HAP-1 (cell line): ENCODE measurements at regions not wholly inside any gene's neighbourhood (a gene's known extent, or its start where the extent isn't known, plus 50 kb on each side); places are given as distances from the start of the nearest gene placed in this dataset.
"Not testable (repeated sequence)": the region's sequence is repeated elsewhere in the genome, so short reads cannot be mapped to it uniquely, and the experiment has no call there.

Experiments used
- DNase-seq, 2 experiments: peaks; one replicate each; pipeline ENCODE4 v3.0.0-alpha.2; 2016 to 2020; ENCODE audit warnings: low spot score in 2 of 2
- H3K27me3 ChIP-seq: fragments of 250-450 bp; sonication (Bioruptor Pico); 2 replicates; pipeline ENCODE4 v1.5.1; 2020; ENCODE audit warnings: low read depth, mild to moderate bottlenecking, moderate library complexity
- H3K36me3 ChIP-seq: fragments of 250-450 bp; sonication (Bioruptor Pico); replicated peaks from 2 replicates; pipeline ENCODE4 v1.5.1; 2020; ENCODE audit warnings: mild to moderate bottlenecking
- H3K4me1 ChIP-seq: fragments of 250-450 bp; sonication (Bioruptor Pico); 2 replicates; pipeline ENCODE4 v1.5.1; 2020; ENCODE audit warnings: mild to moderate bottlenecking
- H3K4me3 ChIP-seq: fragments of 250-450 bp; sonication (Bioruptor Pico); 2 replicates; pipeline ENCODE4 v1.5.1; 2020; ENCODE audit warnings: mild to moderate bottlenecking, moderate library complexity
- H3K9me3 ChIP-seq: fragments of 250-450 bp; sonication (Bioruptor Pico); 2 replicates; pipeline ENCODE4 v1.5.1; 2020; ENCODE audit warnings: mild to moderate bottlenecking, moderate library complexity
- in situ Hi-C: fragments of 300-500 bp; cut with MboI; formaldehyde crosslinking; loops from 3 replicates; pipeline ENCODE4 v1.14.3; 2020; ENCODE audit warnings: low sequenced_read_pairs, inconsistent platforms, mixed read lengths

DNA sequence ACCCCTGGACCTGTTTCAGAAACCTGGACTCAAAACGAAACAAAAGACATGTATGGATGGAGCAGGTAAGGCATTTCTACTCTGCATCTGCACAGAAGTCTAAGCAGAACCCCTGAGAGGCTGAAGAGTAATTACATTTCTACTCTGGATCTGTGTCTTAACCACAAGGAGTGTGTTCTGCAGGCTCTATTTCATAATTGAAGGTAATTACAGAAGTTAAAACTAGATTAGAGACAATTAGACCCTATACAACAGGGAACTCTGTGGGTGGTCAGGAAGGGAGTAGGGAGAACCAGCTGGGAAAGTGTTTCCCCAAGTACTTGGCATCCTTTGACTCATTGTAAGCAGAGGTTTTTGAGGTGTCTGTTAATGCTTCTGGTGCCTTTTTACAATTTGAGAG, 69.8 kb downstream of the IGSF1 start:
- DNase-seq: no peak
- Histone ChIP-seq H3K4me1 (no peaks in the 10 kb centered on the region), H3K9me3 (no peaks in the 10 kb centered on the region), H3K27me3 (peaks cover 3% of the 10 kb centered on the region), H3K4me3 (no peak overlapping the region), H3K36me3 (no peaks in the 10 kb centered on the region)
- in situ Hi-C loops: loop anchor here (25.0 kb wide), 1 partner anchor 418 kb away; no protein-coding TSS in a partner anchor

DNA sequence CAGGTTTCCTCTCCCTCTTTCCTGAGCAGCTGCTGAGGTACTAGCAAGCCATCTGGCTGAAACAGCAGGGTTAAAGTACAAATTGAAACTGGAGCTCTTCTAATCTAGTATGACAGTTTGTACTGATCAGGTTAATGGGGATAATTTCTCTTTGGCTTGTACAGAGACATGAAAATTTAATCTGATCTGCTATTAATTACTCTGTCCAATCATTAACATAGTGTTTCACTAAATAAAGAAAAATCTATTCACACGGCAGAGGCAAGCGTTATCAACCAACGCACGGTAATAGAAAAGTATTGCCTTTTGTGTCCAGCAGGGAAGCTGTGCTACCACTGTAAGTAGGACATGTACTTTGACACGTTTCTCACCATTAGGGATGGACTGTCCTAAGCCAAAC, 71.1 kb downstream of the IGSF1 start:
- Histone ChIP-seq H3K9me3 (no peaks in the 10 kb centered on the region), H3K4me1 (no peaks in the 10 kb centered on the region), H3K4me3 (no peak overlapping the region), H3K27me3 (peaks cover 6% of the 10 kb centered on the region), H3K36me3 (no peaks in the 10 kb centered on the region)
- in situ Hi-C loops: loop anchor here (25.0 kb wide), 1 partner anchor 419 kb away; no protein-coding TSS in a partner anchor
- no peak for DNase-seq

DNA sequence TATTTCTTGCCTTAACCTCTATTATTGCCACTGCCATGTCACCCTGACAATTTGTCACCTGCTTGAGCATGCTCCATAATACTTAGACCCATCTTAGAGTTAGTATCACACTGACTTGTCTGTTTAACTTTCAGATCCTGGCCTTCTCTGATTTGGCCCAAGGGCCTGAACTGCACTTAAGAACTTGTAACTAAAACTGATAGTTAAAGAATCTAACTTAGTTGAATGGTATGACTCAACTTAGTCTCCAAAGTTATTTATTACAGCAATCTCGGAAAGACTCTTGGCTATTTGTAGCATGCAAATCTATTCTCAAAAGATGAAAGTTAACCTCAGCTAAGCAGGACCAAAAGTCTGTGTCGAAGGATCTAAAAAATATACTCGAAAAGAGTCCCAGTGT, 72.3 kb downstream of the IGSF1 start:
- in situ Hi-C loops: loop anchor here (25.0 kb wide), 1 partner anchor 420 kb away; no protein-coding TSS in a partner anchor
- no peaks in the 10 kb centered on the region for H3K4me1 ChIP-seq
- H3K9me3 ChIP-seq: no peaks in the 10 kb centered on the region
- no peak for DNase-seq
- H3K27me3 ChIP-seq: peaks cover 6% of the 10 kb centered on the region; the same call in 1 of the 2 replicates
- no peak overlapping the region for H3K4me3 ChIP-seq
- no peaks in the 10 kb centered on the region for H3K36me3 ChIP-seq

DNA sequence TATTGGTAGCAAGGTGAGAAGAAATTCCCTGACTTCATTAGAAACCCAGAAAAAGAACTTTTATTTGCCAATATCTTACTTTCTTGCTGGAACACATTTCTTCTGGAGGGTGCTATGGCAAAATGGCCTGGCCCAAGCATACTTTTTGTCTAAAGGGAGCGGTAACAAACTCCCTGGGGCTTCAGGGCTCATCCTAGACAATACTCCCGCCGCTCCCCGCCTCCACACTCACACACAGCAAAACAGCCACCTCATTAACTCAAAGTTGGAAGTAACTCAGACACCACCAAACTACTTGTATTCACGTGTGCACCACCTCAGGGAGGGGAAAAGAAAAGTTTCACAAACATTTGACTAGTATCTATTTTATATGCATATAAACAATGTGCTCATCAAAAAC, 75.7 kb downstream of the IGSF1 start:
- no peaks in the 10 kb centered on the region for H3K9me3 ChIP-seq
- in situ Hi-C loops: loop anchor here (25.0 kb wide), 1 partner anchor 424 kb away; no protein-coding TSS in a partner anchor
- H3K36me3 ChIP-seq: no peaks in the 10 kb centered on the region
- H3K4me1 ChIP-seq: no peaks in the 10 kb centered on the region
- DNase-seq: no peak
- no peak overlapping the region for H3K4me3 ChIP-seq
- peaks cover 6% of the 10 kb centered on the region; the same call in 1 of the 2 replicates for H3K27me3 ChIP-seq

DNA sequence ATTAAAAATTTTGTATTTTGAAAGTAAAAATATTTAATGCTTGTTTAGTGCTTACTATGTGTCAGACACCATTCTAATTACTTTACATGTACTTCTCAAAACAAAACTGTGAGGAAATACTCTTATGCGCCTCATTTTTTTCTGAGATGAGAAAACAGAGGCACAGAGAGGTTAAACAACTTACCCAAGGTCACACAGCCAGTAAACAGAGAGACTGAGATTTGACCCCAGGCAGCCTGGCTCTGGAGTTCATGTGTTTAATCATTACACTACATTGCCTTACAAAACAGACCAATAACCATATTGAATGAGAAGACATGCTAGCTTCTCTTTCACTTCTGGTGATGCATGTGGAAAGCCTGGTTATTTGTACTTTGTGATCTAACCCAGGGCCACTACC, 86.3 kb downstream of the IGSF1 start:
- Histone ChIP-seq H3K4me3 (no peak overlapping the region), H3K36me3 (no peaks in the 10 kb centered on the region), H3K9me3 (no peaks in the 10 kb centered on the region), H3K27me3 (no peaks in the 10 kb centered on the region), H3K4me1 (no peaks in the 10 kb centered on the region)
- no peak for DNase-seq
- in situ Hi-C loops: loop anchor here (25.0 kb wide), 1 partner anchor 435 kb away; no protein-coding TSS in a partner anchor

DNA sequence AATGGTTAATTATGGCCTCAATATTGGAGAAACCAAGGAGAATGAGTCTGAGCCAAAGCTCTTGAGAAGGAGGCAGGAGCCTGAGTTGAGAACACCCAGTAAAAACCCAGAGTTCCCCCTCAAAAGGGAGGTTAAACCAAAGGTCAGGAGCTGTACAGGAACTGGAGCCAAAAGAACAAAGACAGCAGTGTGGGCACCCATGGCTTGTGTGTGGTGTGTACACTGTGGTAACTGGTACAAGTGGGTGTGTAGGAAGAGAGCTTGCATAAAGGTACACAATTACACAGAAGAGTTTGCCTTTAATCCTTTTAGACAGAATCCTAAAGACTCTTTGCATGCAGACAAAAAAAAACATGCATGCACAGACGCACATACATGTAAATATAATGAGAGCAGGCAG, 87.1 kb downstream of the IGSF1 start:
- H3K4me3 ChIP-seq: no peak overlapping the region
- no peaks in the 10 kb centered on the region for H3K36me3 ChIP-seq
- H3K27me3 ChIP-seq: no peaks in the 10 kb centered on the region
- in situ Hi-C loops: loop anchor here (25.0 kb wide), 1 partner anchor 435 kb away; no protein-coding TSS in a partner anchor
- no peaks in the 10 kb centered on the region for H3K4me1 ChIP-seq
- no peak for DNase-seq
- no peaks in the 10 kb centered on the region for H3K9me3 ChIP-seq

DNA sequence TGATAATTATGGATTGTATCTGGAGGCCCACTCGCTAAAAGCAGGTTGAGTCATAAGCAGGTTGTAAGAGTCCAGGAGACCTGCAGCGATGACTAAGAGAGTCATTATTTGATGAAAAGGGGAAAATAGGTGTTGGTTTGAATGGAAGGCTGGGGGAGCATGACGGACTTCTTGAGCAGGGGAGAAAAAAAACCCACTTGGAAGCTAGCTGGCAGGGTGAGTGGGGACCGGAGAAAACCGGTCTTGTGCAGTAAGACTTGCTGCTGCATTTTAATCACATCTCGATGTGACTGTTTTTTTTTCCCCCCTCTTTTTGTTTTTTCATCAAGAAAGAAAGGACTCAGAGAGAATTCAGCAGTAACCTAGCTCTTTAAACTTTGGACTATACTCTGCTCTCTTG, 90.0 kb downstream of the IGSF1 start:
- in situ Hi-C loops: no loop called here
- H3K36me3 ChIP-seq: no peaks in the 10 kb centered on the region
- H3K4me1 ChIP-seq: no peaks in the 10 kb centered on the region
- no peak overlapping the region for H3K4me3 ChIP-seq
- no peak for DNase-seq
- H3K27me3 ChIP-seq: no peaks in the 10 kb centered on the region
- no peaks in the 10 kb centered on the region for H3K9me3 ChIP-seq

DNA sequence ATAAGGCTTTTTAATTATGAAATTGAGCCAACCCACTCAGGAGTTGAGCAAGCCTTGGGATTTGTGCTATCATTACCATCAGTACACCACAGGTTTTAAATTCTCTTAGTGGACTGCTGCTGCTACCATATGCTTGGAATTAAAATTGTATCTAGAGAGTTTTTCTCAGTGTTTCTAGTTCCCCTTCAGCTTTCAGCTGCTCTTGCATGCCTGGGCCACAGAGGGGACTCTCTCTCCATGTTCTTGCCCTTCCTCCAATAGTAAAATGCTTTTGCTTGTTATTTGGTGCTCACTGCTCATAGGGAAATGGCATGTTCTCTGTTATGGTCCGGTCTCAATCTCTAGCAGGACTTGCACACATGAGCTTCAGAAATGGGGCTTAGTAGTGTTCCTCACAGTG, 101.9 kb downstream of the IGSF1 start:
- H3K4me1 ChIP-seq: no peaks in the 10 kb centered on the region
- DNase-seq: no peak
- H3K4me3 ChIP-seq: no peak overlapping the region
- H3K27me3 ChIP-seq: no peaks in the 10 kb centered on the region
- in situ Hi-C loops: no loop called here
- no peaks in the 10 kb centered on the region for H3K9me3 ChIP-seq
- H3K36me3 ChIP-seq: no peaks in the 10 kb centered on the region

DNA sequence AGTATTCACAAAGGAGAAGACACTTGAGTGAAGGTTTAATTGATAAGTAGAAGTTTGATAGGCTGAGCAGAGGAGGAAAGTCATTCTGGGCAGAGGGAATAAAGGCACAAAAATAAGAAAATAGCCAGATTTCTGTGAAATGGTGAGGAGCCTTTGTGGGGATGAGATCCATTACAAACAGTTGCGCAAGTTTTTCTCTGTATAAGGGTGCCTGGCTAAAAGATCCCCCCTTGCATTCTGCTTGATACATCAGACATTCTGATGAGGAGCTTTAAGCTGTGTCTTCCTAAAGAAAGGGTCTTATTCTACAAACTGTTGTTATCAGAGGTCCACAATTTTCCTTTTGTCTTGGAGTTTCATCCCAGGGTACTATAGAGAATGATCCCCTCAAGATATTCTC, 112.0 kb downstream of the ARHGAP36 start:
- Histone ChIP-seq H3K36me3 (no peaks in the 10 kb centered on the region), H3K9me3 (no peaks in the 10 kb centered on the region), H3K27me3 (peaks cover 2% of the 10 kb centered on the region; the same call in 1 of the 2 replicates), H3K4me3 (no peak overlapping the region), H3K4me1 (no peaks in the 10 kb centered on the region)
- no peak for DNase-seq
- in situ Hi-C loops: no loop called here

DNA sequence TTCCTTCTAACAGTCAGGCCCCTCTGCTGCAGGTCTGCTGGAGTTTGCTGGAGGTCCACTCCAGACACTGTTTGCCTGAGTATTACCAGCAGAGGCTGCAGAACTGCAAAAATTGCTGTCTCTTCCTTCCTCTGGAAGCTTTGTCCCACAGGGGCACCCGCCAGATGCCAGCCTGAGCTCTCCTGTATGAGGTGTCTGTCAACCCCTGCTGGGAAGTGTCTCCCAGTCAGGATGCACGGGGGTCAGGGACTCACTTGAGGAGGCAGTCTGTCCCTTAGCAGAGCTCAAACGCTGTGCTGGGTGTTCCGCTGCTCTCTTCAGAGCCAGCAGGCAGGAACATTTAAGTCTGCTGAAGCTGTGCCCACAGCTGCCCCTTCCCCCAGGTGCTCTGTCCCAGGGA, 105.5 kb downstream of the ARHGAP36 start:
- H3K36me3 ChIP-seq, H3K4me1 ChIP-seq, in situ Hi-C loops, H3K9me3 ChIP-seq, DNase-seq, H3K27me3 ChIP-seq, H3K4me3 ChIP-seq: not testable (repeated sequence)

DNA sequence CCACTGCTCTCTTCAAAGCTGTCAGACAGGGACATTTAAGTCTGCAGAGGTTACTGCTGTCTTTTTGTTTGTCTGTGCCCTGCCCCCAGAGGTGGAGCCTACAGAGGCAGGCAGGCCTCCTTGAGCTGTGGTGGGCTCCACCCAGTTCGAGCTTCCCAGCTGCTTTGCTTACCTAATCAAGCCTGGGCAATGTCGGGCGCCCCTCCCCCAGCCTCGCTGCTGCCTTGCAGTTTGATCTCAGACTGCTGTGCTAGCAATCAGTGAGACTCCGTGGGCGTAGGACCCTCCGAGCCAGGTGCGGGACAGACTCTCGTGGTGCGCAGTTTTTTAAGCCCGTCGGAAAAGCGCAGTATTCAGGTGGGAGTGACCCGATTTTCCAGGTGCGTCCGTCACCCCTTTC, 99.5 kb downstream of the ARHGAP36 start:
- not testable (repeated sequence) for H3K4me1 ChIP-seq, H3K4me3 ChIP-seq

DNA sequence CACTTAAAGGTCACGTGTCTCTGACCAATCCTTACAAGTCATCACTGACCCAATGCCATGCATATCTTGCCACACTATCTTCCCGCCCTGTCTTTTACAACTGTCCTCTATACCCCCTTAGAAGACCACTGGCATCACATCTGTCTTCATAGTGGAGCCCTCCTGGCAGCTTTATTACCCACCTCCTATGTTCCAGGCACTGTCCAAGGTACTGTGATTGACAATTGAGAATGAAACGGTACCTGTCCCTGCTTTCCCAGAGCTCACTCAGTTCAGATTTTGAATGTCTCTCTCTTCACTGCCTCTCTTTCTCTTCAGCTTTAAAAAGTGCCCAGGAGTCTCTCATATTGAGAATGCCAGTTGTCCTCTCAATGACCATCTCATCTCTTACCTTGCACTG, 88.6 kb downstream of the ARHGAP36 start:
- Histone ChIP-seq H3K4me1 (peaks cover 8% of the 10 kb centered on the region; the same call in 1 of the 2 replicates), H3K9me3 (no peaks in the 10 kb centered on the region), H3K4me3 (no peak overlapping the region), H3K36me3 (no peaks in the 10 kb centered on the region), H3K27me3 (no peaks in the 10 kb centered on the region)
- in situ Hi-C loops: no loop called here
- no peak for DNase-seq

More for the DNA sequence above, 99.5 kb downstream of the ARHGAP36 start:
- in situ Hi-C loops, DNase-seq, H3K36me3 ChIP-seq, H3K9me3 ChIP-seq, H3K27me3 ChIP-seq: not testable (repeated sequence)
